ENCODE measurements at regions not wholly inside any gene's neighbourhood (a gene's known extent, or its start where the extent isn't known, plus 50 kb on each side); places are given as distances from the start of the nearest gene placed in this dataset.

DNA sequence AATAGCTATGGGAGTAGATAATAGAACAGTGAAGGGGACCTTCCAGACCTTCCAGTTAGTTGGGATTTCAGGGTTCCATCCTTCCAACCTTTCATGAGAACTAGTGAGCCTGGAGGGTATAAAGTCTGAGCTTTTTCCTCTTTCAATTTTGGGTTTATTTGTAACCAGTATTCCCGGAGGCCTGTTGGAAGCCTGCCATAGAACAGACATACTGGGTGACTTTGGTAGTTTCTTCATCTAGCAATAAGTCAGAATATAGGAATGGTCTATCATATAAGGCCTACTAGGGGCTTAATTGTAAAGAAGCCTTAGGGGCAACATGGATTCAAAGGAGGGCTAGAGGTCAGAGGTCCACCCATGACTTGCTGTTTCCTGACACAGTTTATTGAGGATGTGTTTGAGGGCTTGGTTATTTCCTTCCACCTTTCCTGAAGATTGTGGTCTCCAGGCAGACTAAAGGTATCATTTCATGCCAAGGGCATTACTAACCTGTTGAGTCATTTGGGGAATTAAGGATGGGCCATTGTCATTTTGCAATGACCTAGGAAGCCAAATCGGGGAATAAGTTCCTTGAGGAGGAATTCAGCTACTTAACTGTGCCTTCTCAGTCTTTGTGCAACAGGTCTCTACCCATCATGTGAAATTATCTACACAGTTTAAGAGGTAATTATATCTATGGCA, 410.3 kb downstream of the SLC6A15 start:
- TF ChIP-seq CTCF (IDR thresholded peaks at IDR 0.05): no peak
- no peak for TF ChIP-seq POLR2A (IDR thresholded peaks at IDR 0.05)

Measured in right lobe of liver (tissue), 4 donors.